ENCODE measurements at regions not wholly inside any gene's neighbourhood (a gene's known extent, or its start where the extent isn't known, plus 50 kb on each side); places are given as distances from the start of the nearest gene placed in this dataset.

GRCh38 chr2:58377181-58377580 lies 136.1 kb upstream of the FANCL start:
- no peaks in the 10 kb centered on the region for H3K9me3 ChIP-seq
- H3K4me1 ChIP-seq (ENCODE audit: low read depth) = no peaks in the 10 kb centered on the region
- DNase-seq = no peak
- H3K4me3 ChIP-seq = no peak overlapping the region
- no peak for TF ChIP-seq CTCF (IDR thresholded peaks at IDR 0.05)
- no peak for ATAC-seq
- intact Hi-C loops (cut with DNase I, micrococcal nuclease) = no loop called here
- H3K36me3 ChIP-seq (ENCODE audit: low read depth) = no peaks in the 10 kb centered on the region

- ATAC-seq = no peak
- Histone ChIP-seq H3K9me3 (no peaks in the 10 kb centered on the region), H3K36me3 (ENCODE audit: low read depth) (no peaks in the 10 kb centered on the region), H3K4me1 (ENCODE audit: low read depth) (no peaks in the 10 kb centered on the region), H3K4me3 (no peak overlapping the region)
- intact Hi-C loops (cut with DNase I, micrococcal nuclease) = no loop called here
- DNase-seq = no peak
- no peak for TF ChIP-seq CTCF (IDR thresholded peaks at IDR 0.05)
Measured at GRCh38 chr2:58376592-58376991, 135.5 kb upstream of the FANCL start.

GRCh38 chr2:58369594-58369993 lies 128.5 kb upstream of the FANCL start:
- DNase-seq (no peak), ATAC-seq (no peak)
- Histone ChIP-seq H3K9me3 (no peaks in the 10 kb centered on the region), H3K4me1 (ENCODE audit: low read depth) (no peaks in the 10 kb centered on the region), H3K36me3 (ENCODE audit: low read depth) (no peaks in the 10 kb centered on the region), H3K4me3 (no peak overlapping the region)
- TF ChIP-seq CTCF (IDR thresholded peaks at IDR 0.05) = no peak
- intact Hi-C loops (cut with DNase I, micrococcal nuclease) = no loop called here

DNA sequence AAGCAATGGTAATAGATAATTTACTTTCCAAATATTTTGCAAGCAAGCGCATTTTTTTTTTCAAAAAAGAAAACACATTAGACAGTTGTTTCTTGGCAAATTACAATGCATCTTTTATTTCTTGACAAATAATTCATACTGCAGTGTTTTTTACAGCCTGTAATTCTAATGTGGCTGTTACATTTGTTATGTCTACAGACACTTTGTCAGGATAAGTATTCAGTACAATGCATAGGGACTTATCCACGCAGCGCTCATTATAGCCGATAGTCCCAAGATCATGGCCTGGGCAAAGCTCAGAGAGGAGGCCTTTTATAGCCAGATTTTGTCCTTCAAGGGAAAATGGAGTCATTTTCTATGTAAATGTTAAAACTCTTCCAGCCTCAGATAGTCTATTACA lies 123.0 kb upstream of the FANCL start:
- DNase-seq = no peak
- intact Hi-C loops (cut with DNase I, micrococcal nuclease) = no loop called here
- no peak for TF ChIP-seq CTCF (IDR thresholded peaks at IDR 0.05)

GRCh38 chr2:58358026-58358425 lies 116.9 kb upstream of the FANCL start:
- H3K36me3 ChIP-seq (ENCODE audit: low read depth) = no peaks in the 10 kb centered on the region
- TF ChIP-seq CTCF (IDR thresholded peaks at IDR 0.05) = no peak
- H3K4me3 ChIP-seq = no peak overlapping the region
- intact Hi-C loops (cut with DNase I, micrococcal nuclease) = no loop called here
- DNase-seq (no peak), ATAC-seq (no peak)
- H3K9me3 ChIP-seq = no peaks in the 10 kb centered on the region
- H3K4me1 ChIP-seq (ENCODE audit: low read depth) = no peaks in the 10 kb centered on the region

More for the DNA sequence above, 123.0 kb upstream of the FANCL start:
- Histone ChIP-seq H3K4me1 (ENCODE audit: low read depth) (no peaks in the 10 kb centered on the region), H3K4me3 (no peak overlapping the region), H3K9me3 (no peaks in the 10 kb centered on the region), H3K36me3 (ENCODE audit: low read depth) (no peaks in the 10 kb centered on the region)
- no peak for ATAC-seq

- H3K36me3 ChIP-seq (ENCODE audit: low read depth) = no peaks in the 10 kb centered on the region
- ATAC-seq (no peak), DNase-seq (no peak)
- no peaks in the 10 kb centered on the region for H3K9me3 ChIP-seq
- H3K4me1 ChIP-seq (ENCODE audit: low read depth) = no peaks in the 10 kb centered on the region
- no peak for TF ChIP-seq CTCF (IDR thresholded peaks at IDR 0.05)
- no peak overlapping the region for H3K4me3 ChIP-seq
- intact Hi-C loops (cut with DNase I, micrococcal nuclease) = no loop called here
Measured at GRCh38 chr2:58357521-58357920, 116.4 kb upstream of the FANCL start.
